GM23338 (cell line): ENCODE measurements at regions not wholly inside any gene's neighbourhood (a gene's known extent, or its start where the extent isn't known, plus 50 kb on each side); places are given as distances from the start of the nearest gene placed in this dataset.

Source experiments
- ATAC-seq: fragments of 200-7000 bp; cut with Tn5 transposase; 3 replicates; pipeline ENCODE4 v1.9.1; 2020
- DNase-seq: peaks from one replicate; pipeline ENCODE4 v3.0.0-alpha.2; 2015; ENCODE audit warnings: low spot score
- H2AFZ ChIP-seq: fragments of 200-600 bp; sonication (generic); 2 replicates; pipeline ENCODE4 v1.8.0; 2016; ENCODE audit warnings: antibody characterized with exemption, mild to moderate bottlenecking, moderate library complexity
- H3F3A ChIP-seq: fragments of 200-600 bp; sonication (generic); replicated peaks from 2 replicates; pipeline ENCODE4 v1.8.0; 2017; ENCODE audit warnings: antibody characterized with exemption, mixed run types, low read depth
- H3K27ac ChIP-seq: fragments of 200-600 bp; sonication (generic); 2 replicates; pipeline ENCODE4 v1.6.1; 2016; ENCODE audit warnings: low read depth
- H3K27me3 ChIP-seq: fragments of 200-600 bp; sonication (generic); 2 replicates; pipeline ENCODE4 v1.8.0; 2016; ENCODE audit warnings: mild to moderate bottlenecking, mixed run types, moderate library complexity; ENCODE audit not compliant: insufficient read depth
- H3K36me3 ChIP-seq: fragments of 200-600 bp; sonication (generic); 2 replicates; pipeline ENCODE4 v1.8.0; 2016; ENCODE audit warnings: mild to moderate bottlenecking; ENCODE audit not compliant: insufficient read depth
- H3K4me1 ChIP-seq: fragments of 200-600 bp; sonication (generic); 2 replicates; pipeline ENCODE4 v1.8.0; 2016; ENCODE audit warnings: mild to moderate bottlenecking, moderate library complexity; ENCODE audit not compliant: insufficient read depth
- H3K4me2 ChIP-seq: fragments of 200-600 bp; sonication (generic); 2 replicates; pipeline ENCODE4 v1.7.1; 2017; ENCODE audit warnings: mixed run types
- H3K4me3 ChIP-seq: fragments of 200-600 bp; sonication (generic); 2 replicates; pipeline ENCODE4 v1.6.1; 2016; ENCODE audit warnings: mixed run types
- H3K79me2 ChIP-seq: fragments of 200-600 bp; sonication (generic); replicated peaks from 2 replicates; pipeline ENCODE4 v1.8.0; 2017; ENCODE audit warnings: mild to moderate bottlenecking; ENCODE audit not compliant: insufficient read depth
- H3K9me2 ChIP-seq: fragments of 200-600 bp; sonication (generic); 2 replicates; pipeline ENCODE4 v1.8.0; 2017; ENCODE audit not compliant: insufficient read depth
- H4K20me1 ChIP-seq: fragments of 200-600 bp; sonication (generic); replicated peaks from 2 replicates; pipeline ENCODE4 v1.8.0; 2017; ENCODE audit warnings: mild to moderate bottlenecking; ENCODE audit not compliant: insufficient read depth
- H3K27ac Mint-ChIP-seq: 2 replicates; pipeline ENCODE4 v1.8.0; 2020; ENCODE audit warnings: inconsistent platforms, mild to moderate bottlenecking, moderate library complexity, mixed read lengths
- H3K27me3 Mint-ChIP-seq: 3 replicates; pipeline ENCODE4 v1.8.0; 2022; ENCODE audit warnings: low read depth, mild to moderate bottlenecking, moderate library complexity, mixed read lengths, inconsistent platforms; ENCODE audit not compliant: insufficient read depth, poor library complexity
- H3K36me3 Mint-ChIP-seq: 3 replicates; pipeline ENCODE4 v1.8.0; 2021; ENCODE audit warnings: low read depth, mild to moderate bottlenecking, inconsistent platforms, moderate library complexity, mixed read lengths
- H3K4me1 Mint-ChIP-seq: 3 replicates; pipeline ENCODE4 v1.8.0; 2020; ENCODE audit warnings: mild to moderate bottlenecking, inconsistent platforms, mixed read lengths
- H3K4me3 Mint-ChIP-seq: 3 replicates; pipeline ENCODE4 v1.8.0; 2021; ENCODE audit warnings: moderate library complexity, mild to moderate bottlenecking, inconsistent platforms, mixed read lengths
- H3K9me3 Mint-ChIP-seq: 3 replicates; pipeline ENCODE4 v1.8.0; 2020; ENCODE audit warnings: moderate library complexity, mild to moderate bottlenecking, inconsistent platforms, mixed read lengths
- CTCF ChIP-seq, 2 experiments: fragments of 200-600 bp in 1 of 2; sonication (generic) in 1 of 2; conservative IDR thresholded peaks; 2 replicates each; pipeline versions ENCODE4 v1.5.1 to v1.6.1; 2016 to 2017; ENCODE audit warnings: antibody characterized with exemption in 2 of 2, low read depth in 2 of 2, mild to moderate bottlenecking in 2 of 2, moderate library complexity in 1 of 2
- EZH2 ChIP-seq: fragments of 200-600 bp; sonication (generic); IDR thresholded peaks from one replicate; pipeline ENCODE4 v1.8.0; 2017; ENCODE audit warnings: antibody characterized with exemption, mild to moderate bottlenecking, low read depth; ENCODE audit not compliant: unreplicated experiment
- EZH2phosphoT487 ChIP-seq: fragments of 200-600 bp; sonication (generic); IDR thresholded peaks from one replicate; pipeline ENCODE4 v1.8.1; 2018; ENCODE audit warnings: antibody characterized with exemption; ENCODE audit not compliant: unreplicated experiment
- JUNB ChIP-seq: IDR thresholded peaks from one replicate; pipeline ENCODE4 v1.6.1; 2016; ENCODE audit warnings: antibody characterized with exemption; ENCODE audit not compliant: unreplicated experiment
- REST ChIP-seq: IDR thresholded peaks from one replicate; pipeline ENCODE4 v1.6.1; 2018; ENCODE audit warnings: antibody characterized with exemption; ENCODE audit not compliant: unreplicated experiment
- ZNF114 ChIP-seq: fragments of 250-450 bp; sonication (Bioruptor Pico); IDR thresholded peaks from 2 replicates; pipeline ENCODE4 v1.5.0; 2020; ENCODE audit warnings: mild to moderate bottlenecking, moderate library complexity
- ZNF331 ChIP-seq: fragments of 250-450 bp; sonication (Bioruptor Pico); IDR thresholded peaks from 2 replicates; pipeline ENCODE4 v1.5.0; 2020; ENCODE audit warnings: low read depth, mild to moderate bottlenecking, moderate library complexity
- TF ChIP-seq, protein P1 (sequence below): fragments of 250-450 bp; sonication (Bioruptor Pico); IDR thresholded peaks from 2 replicates; pipeline ENCODE4 v1.5.0; 2020; ENCODE audit warnings: mild to moderate bottlenecking, moderate library complexity

DNA sequence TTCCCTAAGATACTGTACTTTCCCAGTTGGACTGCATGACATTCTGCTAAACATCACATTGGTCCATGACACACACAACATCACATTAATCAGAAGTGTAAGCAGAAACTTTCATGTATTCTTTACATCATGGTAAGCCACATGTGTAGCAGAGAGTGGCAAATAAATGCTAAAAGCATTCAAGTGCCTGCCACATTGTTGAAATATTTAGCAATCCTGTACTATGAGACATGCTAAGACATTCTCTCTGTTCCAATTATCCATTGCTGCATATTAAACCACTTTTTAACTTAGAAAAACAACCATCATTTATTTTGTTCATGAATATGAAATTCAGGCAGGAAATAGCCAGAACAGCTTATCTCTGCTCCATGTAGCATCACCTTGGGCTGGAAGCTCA lies 207.7 kb upstream of the GJE1 start:
- ATAC-seq = no peak
- Histone ChIP-seq H3K4me3 (no peak overlapping the region), H4K20me1 (no peaks in the 10 kb centered on the region), H3K36me3 (no peaks in the 10 kb centered on the region), H3K27ac (no peak overlapping the region), H3K79me2 (no peaks in the 10 kb centered on the region), H2AFZ (no peak overlapping the region), H3K9me2 (peaks cover 10% of the 10 kb centered on the region; the same call in 1 of the 2 replicates), H3K4me2 (no peak overlapping the region), H3F3A (no peaks in the 10 kb centered on the region), H3K4me1 (peaks cover 2% of the 10 kb centered on the region; the same call in 1 of the 2 replicates), H3K27me3 (no peaks in the 10 kb centered on the region)
- Mint-ChIP-seq H3K27me3 (no peaks in the 10 kb centered on the region), H3K4me1 (no peaks in the 10 kb centered on the region), H3K4me3 (no peak overlapping the region), H3K27ac (no peak overlapping the region), H3K36me3 (peaks cover 5% of the 10 kb centered on the region; the same call in 1 of the 3 replicates), H3K9me3 (peaks cover 6% of the 10 kb centered on the region; the same call in 2 of the 3 replicates)
- no peak for DNase-seq
- TF ChIP-seq REST (no peak), EZH2 (no peak), EZH2phosphoT487 (no peak), JUNB (no peak)

DNA sequence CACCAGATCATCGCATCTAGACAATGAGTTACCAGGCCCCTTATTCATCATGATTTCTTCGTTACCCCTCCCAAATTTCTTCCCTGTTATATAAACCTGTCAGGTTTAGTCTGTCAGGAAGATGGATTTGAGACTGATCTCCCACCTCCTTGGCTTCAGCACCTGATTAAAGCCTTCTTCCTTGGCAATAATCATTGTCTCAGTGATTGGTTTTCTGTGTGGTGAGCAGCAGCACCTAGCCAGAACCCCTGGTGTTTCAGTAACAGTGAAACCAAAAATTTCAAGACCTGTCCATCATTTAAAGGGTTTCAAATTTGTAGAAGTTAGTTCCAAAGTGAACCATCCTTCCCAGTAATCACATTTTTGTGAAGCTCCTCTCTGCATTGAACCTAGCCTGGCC lies 209.8 kb upstream of the GJE1 start:
- Mint-ChIP-seq H3K36me3 (peaks cover 5% of the 10 kb centered on the region; the same call in 1 of the 3 replicates), H3K9me3 (peaks cover 6% of the 10 kb centered on the region; the same call in 2 of the 3 replicates), H3K4me3 (no peak overlapping the region), H3K27me3 (no peaks in the 10 kb centered on the region), H3K27ac (no peak overlapping the region), H3K4me1 (no peaks in the 10 kb centered on the region)
- peaks cover 6% of the 10 kb centered on the region; the same call in 1 of the 2 replicates for H3K9me2 ChIP-seq
- no peak overlapping the region for H3K27ac ChIP-seq
- no peaks in the 10 kb centered on the region for H3K4me1 ChIP-seq
- H3F3A ChIP-seq = no peaks in the 10 kb centered on the region
- no peak for TF ChIP-seq CTCF (conservative IDR thresholded peaks at IDR 0.05; ENCODE audit: low read depth in 2 of 2)
- TF ChIP-seq, protein P1, sequence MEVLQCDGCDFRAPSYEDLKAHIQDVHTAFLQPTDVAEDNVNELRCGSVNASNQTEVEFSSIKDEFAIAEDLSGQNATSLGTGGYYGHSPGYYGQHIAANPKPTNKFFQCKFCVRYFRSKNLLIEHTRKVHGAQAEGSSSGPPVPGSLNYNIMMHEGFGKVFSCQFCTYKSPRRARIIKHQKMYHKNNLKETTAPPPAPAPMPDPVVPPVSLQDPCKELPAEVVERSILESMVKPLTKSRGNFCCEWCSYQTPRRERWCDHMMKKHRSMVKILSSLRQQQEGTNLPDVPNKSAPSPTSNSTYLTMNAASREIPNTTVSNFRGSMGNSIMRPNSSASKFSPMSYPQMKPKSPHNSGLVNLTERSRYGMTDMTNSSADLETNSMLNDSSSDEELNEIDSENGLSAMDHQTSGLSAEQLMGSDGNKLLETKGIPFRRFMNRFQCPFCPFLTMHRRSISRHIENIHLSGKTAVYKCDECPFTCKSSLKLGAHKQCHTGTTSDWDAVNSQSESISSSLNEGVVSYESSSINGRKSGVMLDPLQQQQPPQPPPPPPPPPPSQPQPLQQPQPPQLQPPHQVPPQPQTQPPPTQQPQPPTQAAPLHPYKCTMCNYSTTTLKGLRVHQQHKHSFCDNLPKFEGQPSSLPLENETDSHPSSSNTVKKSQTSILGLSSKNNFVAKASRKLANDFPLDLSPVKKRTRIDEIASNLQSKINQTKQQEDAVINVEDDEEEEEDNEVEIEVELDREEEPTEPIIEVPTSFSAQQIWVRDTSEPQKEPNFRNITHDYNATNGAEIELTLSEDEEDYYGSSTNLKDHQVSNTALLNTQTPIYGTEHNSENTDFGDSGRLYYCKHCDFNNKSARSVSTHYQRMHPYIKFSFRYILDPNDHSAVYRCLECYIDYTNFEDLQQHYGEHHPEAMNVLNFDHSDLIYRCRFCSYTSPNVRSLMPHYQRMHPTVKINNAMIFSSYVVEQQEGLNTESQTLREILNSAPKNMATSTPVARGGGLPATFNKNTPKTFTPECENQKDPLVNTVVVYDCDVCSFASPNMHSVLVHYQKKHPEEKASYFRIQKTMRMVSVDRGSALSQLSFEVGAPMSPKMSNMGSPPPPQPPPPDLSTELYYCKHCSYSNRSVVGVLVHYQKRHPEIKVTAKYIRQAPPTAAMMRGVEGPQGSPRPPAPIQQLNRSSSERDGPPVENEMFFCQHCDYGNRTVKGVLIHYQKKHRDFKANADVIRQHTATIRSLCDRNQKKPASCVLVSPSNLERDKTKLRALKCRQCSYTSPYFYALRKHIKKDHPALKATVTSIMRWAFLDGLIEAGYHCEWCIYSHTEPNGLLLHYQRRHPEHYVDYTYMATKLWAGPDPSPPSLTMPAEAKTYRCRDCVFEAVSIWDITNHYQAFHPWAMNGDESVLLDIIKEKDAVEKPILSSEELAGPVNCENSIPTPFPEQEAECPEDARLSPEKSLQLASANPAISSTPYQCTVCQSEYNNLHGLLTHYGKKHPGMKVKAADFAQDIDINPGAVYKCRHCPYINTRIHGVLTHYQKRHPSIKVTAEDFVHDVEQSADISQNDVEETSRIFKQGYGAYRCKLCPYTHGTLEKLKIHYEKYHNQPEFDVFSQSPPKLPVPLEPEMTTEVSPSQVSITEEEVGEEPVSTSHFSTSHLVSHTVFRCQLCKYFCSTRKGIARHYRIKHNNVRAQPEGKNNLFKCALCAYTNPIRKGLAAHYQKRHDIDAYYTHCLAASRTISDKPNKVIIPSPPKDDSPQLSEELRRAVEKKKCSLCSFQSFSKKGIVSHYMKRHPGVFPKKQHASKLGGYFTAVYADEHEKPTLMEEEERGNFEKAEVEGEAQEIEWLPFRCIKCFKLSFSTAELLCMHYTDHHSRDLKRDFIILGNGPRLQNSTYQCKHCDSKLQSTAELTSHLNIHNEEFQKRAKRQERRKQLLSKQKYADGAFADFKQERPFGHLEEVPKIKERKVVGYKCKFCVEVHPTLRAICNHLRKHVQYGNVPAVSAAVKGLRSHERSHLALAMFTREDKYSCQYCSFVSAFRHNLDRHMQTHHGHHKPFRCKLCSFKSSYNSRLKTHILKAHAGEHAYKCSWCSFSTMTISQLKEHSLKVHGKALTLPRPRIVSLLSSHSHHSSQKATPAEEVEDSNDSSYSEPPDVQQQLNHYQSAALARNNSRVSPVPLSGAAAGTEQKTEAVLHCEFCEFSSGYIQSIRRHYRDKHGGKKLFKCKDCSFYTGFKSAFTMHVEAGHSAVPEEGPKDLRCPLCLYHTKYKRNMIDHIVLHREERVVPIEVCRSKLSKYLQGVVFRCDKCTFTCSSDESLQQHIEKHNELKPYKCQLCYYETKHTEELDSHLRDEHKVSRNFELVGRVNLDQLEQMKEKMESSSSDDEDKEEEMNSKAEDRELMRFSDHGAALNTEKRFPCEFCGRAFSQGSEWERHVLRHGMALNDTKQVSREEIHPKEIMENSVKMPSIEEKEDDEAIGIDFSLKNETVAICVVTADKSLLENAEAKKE (CRISPR knock-in tag) = no peak
- no peak for TF ChIP-seq ZNF331 (CRISPR knock-in tag)
- TF ChIP-seq ZNF114 (CRISPR knock-in tag) = no peak
- H3K27me3 ChIP-seq = no peaks in the 10 kb centered on the region
- no peak for DNase-seq
- H3K79me2 ChIP-seq = no peaks in the 10 kb centered on the region
- H3K36me3 ChIP-seq = no peaks in the 10 kb centered on the region
- no peak overlapping the region for H2AFZ ChIP-seq
- ATAC-seq = no peak
- no peaks in the 10 kb centered on the region for H4K20me1 ChIP-seq
- no peak overlapping the region for H3K4me2 ChIP-seq
- no peak overlapping the region for H3K4me3 ChIP-seq
